ENCODE measurements at regions not wholly inside any gene's neighbourhood (a gene's known extent, or its start where the extent isn't known, plus 50 kb on each side); places are given as distances from the start of the nearest gene placed in this dataset.

DNA sequence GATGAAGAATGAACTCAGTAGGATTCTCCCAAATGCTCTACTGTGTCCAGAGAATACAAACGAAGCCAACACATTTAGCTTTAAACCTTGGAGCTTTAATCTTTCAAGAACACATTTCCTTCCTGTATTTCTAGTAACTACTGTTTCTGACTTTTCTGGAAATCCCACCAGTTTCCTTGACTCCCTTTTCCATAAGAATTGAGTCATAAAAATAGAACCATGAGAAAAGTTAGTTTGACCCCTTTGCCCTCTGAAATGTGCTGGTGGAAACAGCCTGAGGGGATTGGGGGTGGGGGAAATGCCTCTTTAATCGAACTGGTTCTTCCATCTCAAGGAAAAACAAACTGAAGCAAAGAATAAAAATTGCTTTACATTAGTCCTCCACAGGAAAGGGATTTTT lies 123.9 kb downstream of the TMEM17 start:
- Mint-ChIP-seq H3K4me3 (no peak overlapping the region), H3K9me3 (peaks cover 0 to 8% (median 4%) of the 10 kb centered on the region in 7 donors), H3K36me3 (no peaks in the 10 kb centered on the region), H3K4me1 (peaks cover 0 to 2% (median under 1%) of the 10 kb centered on the region in 4 donors), H3K27ac (no peak overlapping the region), H3K27me3 (peaks cover 22% of the 10 kb centered on the region)
- ATAC-seq (ENCODE audit: low read depth in 2 of 2) (no peak), DNase-seq (no peak)
- no peaks in the 10 kb centered on the region for H3K9me3 ChIP-seq (ENCODE audit: control insufficient read depth in 2 of 2, low read length in 2 of 2)
- no peaks in the 10 kb centered on the region for H3K27me3 ChIP-seq (ENCODE audit: control insufficient read depth, insufficient read depth, low read length)
- H3K4me3 ChIP-seq (ENCODE audit: low read depth, low read length): no peak overlapping the region
- no peaks in the 10 kb centered on the region for H3K4me1 ChIP-seq (ENCODE audit: control insufficient read depth, insufficient read depth, low read length, poor library complexity, severe bottlenecking)
- no peak overlapping the region for H3K27ac ChIP-seq (ENCODE audit: insufficient read depth, low read length, poor library complexity, severe bottlenecking)
- no peaks in the 10 kb centered on the region for H3K36me3 ChIP-seq (ENCODE audit: control insufficient read depth, insufficient read depth, low read length)

DNA sequence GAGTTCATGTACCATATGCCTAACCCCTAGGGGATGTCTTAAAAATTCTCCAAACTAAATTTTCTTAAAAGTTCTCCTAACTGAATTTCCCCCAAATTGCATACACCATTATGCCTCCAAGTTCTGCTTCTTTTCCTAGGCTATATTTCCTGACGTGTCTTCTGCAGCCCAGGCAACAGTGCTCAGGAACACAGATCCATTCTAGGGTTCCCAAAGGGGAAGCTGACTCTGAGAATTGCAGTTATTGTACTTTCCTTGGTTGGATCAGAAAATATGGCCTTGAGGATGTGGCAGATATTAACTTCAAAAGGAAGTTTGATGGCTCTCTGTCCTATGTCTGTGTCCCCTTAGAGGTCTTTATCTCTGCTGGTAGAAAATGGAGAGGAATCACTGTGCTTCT lies 124.3 kb downstream of the TMEM17 start:
- no peaks in the 10 kb centered on the region for H3K4me1 ChIP-seq (ENCODE audit: control insufficient read depth, insufficient read depth, low read length, poor library complexity, severe bottlenecking)
- DNase-seq (no peak), ATAC-seq (ENCODE audit: low read depth in 2 of 2) (no peak)
- Mint-ChIP-seq H3K36me3 (no peaks in the 10 kb centered on the region), H3K4me1 (peaks cover 0 to 2% (median under 1%) of the 10 kb centered on the region in 4 donors), H3K9me3 (peaks cover 0 to 7% (median 4%) of the 10 kb centered on the region in 7 donors), H3K27me3 (peaks cover 20% of the 10 kb centered on the region), H3K27ac (no peak overlapping the region), H3K4me3 (no peak overlapping the region)
- H3K9me3 ChIP-seq (ENCODE audit: control insufficient read depth in 2 of 2, low read length in 2 of 2): no peaks in the 10 kb centered on the region
- no peak overlapping the region for H3K27ac ChIP-seq (ENCODE audit: insufficient read depth, low read length, poor library complexity, severe bottlenecking)
- H3K27me3 ChIP-seq (ENCODE audit: control insufficient read depth, insufficient read depth, low read length): no peaks in the 10 kb centered on the region
- no peaks in the 10 kb centered on the region for H3K36me3 ChIP-seq (ENCODE audit: control insufficient read depth, insufficient read depth, low read length)
- H3K4me3 ChIP-seq (ENCODE audit: low read depth, low read length): no peak overlapping the region

DNA sequence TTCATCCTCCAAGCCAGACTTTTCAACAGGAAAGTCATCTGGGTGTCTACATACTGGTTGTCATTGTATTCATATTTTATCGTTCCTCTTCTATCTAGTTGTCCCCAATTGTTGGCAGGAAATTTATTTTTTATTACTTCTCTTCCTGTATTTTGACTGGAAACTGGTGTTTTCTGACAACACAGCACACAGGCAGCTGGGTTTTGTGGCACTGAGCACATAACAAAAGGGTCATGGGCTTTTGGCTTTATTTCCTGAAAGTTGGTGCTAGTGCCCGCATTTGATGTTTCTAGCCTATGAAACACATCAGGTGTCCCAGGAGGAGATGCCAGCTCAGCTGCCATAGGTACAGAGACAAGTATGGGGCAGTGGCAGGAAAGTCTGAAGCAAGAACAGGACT lies 126.4 kb downstream of the TMEM17 start:
- H3K4me1 Mint-ChIP-seq: peaks cover 0 to 2% (median under 1%) of the 10 kb centered on the region in 4 donors

DNA sequence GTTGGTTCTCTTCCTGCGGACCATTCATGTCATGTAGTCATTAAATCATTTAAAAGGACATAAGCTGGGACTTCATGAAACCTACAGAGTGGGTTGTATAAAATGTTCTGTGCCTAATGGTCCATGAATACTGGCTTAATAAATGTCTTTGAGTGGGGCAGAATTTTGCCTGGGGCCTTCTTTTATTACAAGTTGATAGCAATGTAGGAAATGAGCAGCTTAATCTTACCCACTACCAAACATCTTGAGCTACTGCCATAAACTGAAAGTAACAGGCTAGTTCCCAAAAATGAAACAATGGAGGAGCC lies 130.9 kb downstream of the TMEM17 start:
- Histone ChIP-seq H3K27ac (ENCODE audit: insufficient read depth, low read length, poor library complexity, severe bottlenecking) (no peak overlapping the region), H3K27me3 (ENCODE audit: control insufficient read depth, insufficient read depth, low read length) (no peaks in the 10 kb centered on the region), H3K36me3 (ENCODE audit: control insufficient read depth, insufficient read depth, low read length) (no peaks in the 10 kb centered on the region), H3K9me3 (ENCODE audit: control insufficient read depth in 2 of 2, low read length in 2 of 2) (peaks cover 0 to 8% of the 10 kb centered on the region in 2 experiments), H3K4me1 (ENCODE audit: control insufficient read depth, insufficient read depth, low read length, poor library complexity, severe bottlenecking) (no peaks in the 10 kb centered on the region), H3K4me3 (ENCODE audit: low read depth, low read length) (no peak overlapping the region)
- Mint-ChIP-seq H3K36me3 (no peaks in the 10 kb centered on the region), H3K27ac (no peak overlapping the region), H3K4me3 (no peak overlapping the region), H3K27me3 (peaks cover 5% of the 10 kb centered on the region), H3K9me3 (peaks cover 0 to 10% (median 5%) of the 10 kb centered on the region in 7 donors), H3K4me1 (peaks cover 0 to 2% (median 0%) of the 10 kb centered on the region in 4 donors)
- DNase-seq: no peak
- no peak for ATAC-seq (ENCODE audit: low read depth in 2 of 2)

More for the DNA sequence above, 126.4 kb downstream of the TMEM17 start:
- DNase-seq (no peak), ATAC-seq (ENCODE audit: low read depth in 2 of 2) (no peak)
- H3K27me3 ChIP-seq (ENCODE audit: control insufficient read depth, insufficient read depth, low read length): no peaks in the 10 kb centered on the region
- H3K36me3 ChIP-seq (ENCODE audit: control insufficient read depth, insufficient read depth, low read length): no peaks in the 10 kb centered on the region
- no peak overlapping the region for H3K4me3 ChIP-seq (ENCODE audit: low read depth, low read length)
- H3K9me3 ChIP-seq (ENCODE audit: control insufficient read depth in 2 of 2, low read length in 2 of 2): no peaks in the 10 kb centered on the region
- H3K27ac Mint-ChIP-seq: no peak overlapping the region
- H3K27ac ChIP-seq (ENCODE audit: insufficient read depth, low read length, poor library complexity, severe bottlenecking): no peak overlapping the region
- H3K27me3 Mint-ChIP-seq: peaks cover 7% of the 10 kb centered on the region
- peaks cover 0 to 4% (median 0%) of the 10 kb centered on the region in 7 donors for H3K9me3 Mint-ChIP-seq
- H3K4me1 ChIP-seq (ENCODE audit: control insufficient read depth, insufficient read depth, low read length, poor library complexity, severe bottlenecking): no peaks in the 10 kb centered on the region
- H3K4me3 Mint-ChIP-seq: no peak overlapping the region
- H3K36me3 Mint-ChIP-seq: no peaks in the 10 kb centered on the region

DNA sequence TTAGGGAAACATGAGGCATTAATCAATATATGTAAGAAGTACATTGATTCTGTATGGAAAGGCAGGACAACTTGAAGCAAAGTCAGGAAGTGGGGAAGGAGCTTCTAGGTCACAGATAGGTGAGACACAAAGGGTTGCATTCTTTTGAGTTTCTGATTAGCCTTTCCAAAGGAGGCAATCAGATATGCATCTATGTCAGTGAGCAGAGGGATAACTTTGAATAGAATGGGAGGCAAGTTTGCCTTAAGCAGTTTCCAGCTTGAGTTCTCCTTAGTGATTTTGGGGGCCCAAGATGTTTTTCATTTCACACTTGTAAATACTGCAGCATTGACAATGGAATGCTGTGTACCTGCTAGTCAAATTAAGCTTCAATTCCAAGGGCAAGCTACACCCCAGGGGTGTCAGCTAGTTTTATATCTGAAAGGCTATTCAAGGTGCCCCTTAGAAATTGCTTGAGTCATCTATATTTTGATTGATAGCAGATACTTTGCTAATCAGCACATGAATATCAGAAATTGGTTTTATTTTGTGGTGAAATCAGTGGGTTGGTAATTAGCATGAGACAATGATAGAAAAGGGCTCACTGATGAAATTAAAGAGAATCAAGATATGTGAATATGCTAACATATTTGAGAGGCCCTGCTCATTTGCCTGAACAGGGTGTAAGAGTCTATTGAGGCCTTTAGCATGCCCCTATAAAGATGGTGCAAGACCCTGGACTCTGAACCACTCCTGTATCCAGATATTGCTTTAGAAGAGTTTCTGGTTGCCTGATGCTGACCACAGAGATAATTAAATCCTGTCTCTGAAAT lies 131.5 kb downstream of the TMEM17 start:
- H3K27ac Mint-ChIP-seq: no peak overlapping the region
- Histone ChIP-seq H3K4me1 (ENCODE audit: control insufficient read depth, insufficient read depth, low read length, poor library complexity, severe bottlenecking) (no peaks in the 10 kb centered on the region), H3K4me3 (ENCODE audit: low read depth, low read length) (no peak overlapping the region), H3K9me3 (ENCODE audit: control insufficient read depth in 2 of 2, low read length in 2 of 2) (peaks cover 0 to 8% of the 10 kb centered on the region in 2 experiments), H3K27me3 (ENCODE audit: control insufficient read depth, insufficient read depth, low read length) (no peaks in the 10 kb centered on the region), H3K36me3 (ENCODE audit: control insufficient read depth, insufficient read depth, low read length) (no peaks in the 10 kb centered on the region), H3K27ac (ENCODE audit: insufficient read depth, low read length, poor library complexity, severe bottlenecking) (no peak overlapping the region)
- H3K4me3 Mint-ChIP-seq: no peak overlapping the region
- peaks cover 0 to 2% (median 0%) of the 10 kb centered on the region in 4 donors for H3K4me1 Mint-ChIP-seq
- ATAC-seq (ENCODE audit: low read depth in 2 of 2) (no peak), DNase-seq (no peak)
- peaks cover 5% of the 10 kb centered on the region for H3K27me3 Mint-ChIP-seq
- H3K36me3 Mint-ChIP-seq: no peaks in the 10 kb centered on the region
- peaks cover 0 to 10% (median 5%) of the 10 kb centered on the region in 7 donors for H3K9me3 Mint-ChIP-seq

DNA sequence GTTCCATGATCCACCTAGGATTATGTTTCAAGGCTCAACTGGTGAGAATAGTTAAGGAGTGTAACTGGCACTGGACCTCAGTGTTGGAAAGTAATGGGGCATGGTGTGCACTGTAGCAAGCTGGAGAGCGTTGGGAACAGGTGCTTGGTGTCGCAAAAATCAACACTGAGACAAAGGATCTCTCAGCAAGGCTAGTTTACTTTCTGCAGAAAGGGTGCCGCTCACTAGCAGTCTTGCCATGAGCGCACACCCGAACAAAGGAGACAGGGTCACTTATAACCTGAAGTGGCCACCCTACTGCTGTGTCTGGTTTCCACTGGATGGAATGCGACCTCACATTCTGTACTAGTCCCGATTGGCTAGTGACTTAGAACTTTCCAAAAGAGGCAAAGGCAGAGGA lies 133.2 kb downstream of the TMEM17 start:
- Mint-ChIP-seq H3K36me3 (no peaks in the 10 kb centered on the region), H3K9me3 (peaks cover 0 to 10% (median 5%) of the 10 kb centered on the region in 7 donors), H3K4me1 (no peaks in the 10 kb centered on the region), H3K4me3 (no peak overlapping the region), H3K27me3 (no peaks in the 10 kb centered on the region), H3K27ac (no peak overlapping the region)
- DNase-seq (no peak), ATAC-seq (ENCODE audit: low read depth in 2 of 2) (no peak)
- H3K27me3 ChIP-seq (ENCODE audit: control insufficient read depth, insufficient read depth, low read length): no peaks in the 10 kb centered on the region
- H3K4me1 ChIP-seq (ENCODE audit: control insufficient read depth, insufficient read depth, low read length, poor library complexity, severe bottlenecking): no peaks in the 10 kb centered on the region
- H3K9me3 ChIP-seq (ENCODE audit: control insufficient read depth in 2 of 2, low read length in 2 of 2): peaks cover 0 to 8% of the 10 kb centered on the region in 2 experiments
- no peaks in the 10 kb centered on the region for H3K36me3 ChIP-seq (ENCODE audit: control insufficient read depth, insufficient read depth, low read length)
- H3K4me3 ChIP-seq (ENCODE audit: low read depth, low read length): no peak overlapping the region
- H3K27ac ChIP-seq (ENCODE audit: insufficient read depth, low read length, poor library complexity, severe bottlenecking): no peak overlapping the region

DNA sequence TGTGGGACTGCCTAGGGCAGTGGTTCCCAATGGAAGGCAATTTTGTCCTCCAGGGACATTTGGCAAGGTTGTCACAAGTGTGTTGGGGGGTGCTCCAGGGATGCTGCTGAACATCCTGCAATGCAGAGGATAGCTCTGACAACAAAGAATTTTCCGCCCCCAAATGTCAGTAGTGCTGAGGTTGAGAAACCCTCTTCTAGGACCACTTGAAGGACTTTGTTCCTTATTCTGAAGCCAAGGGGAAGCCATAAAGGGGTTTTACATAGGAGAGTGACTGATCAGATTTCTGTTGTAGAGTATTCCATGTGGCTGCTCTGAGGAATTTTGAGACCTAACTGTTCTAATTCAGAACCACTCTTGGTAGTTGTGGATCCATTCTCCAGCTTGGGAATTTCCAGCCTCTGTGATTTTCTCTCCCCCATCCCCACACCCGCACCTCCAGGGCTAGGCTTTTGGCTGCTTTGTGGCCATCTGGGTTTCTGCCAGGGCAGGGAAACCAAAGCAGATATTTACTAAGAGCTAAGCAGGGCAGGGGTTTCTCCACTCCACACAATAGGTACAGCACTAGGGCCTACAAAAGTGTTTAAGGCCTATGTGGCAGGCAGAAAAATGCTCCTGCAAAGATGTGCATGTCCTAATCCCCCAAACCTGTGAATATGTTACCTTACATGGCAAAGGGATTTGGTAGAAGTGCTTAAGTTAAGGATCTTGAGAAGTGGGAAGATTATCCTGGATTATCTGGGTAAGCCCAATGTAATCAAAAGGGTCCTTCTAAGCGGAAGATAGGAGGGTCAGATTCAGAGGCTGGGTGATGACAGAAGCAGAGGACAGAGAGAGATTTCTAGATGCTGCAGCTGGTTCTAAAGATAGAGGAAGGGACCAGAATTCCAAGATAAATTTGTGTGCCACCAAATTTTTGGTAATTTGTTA lies 135.4 kb downstream of the TMEM17 start:
- Histone ChIP-seq H3K4me3 (ENCODE audit: low read depth, low read length) (no peak overlapping the region), H3K4me1 (ENCODE audit: control insufficient read depth, insufficient read depth, low read length, poor library complexity, severe bottlenecking) (no peaks in the 10 kb centered on the region), H3K9me3 (ENCODE audit: control insufficient read depth in 2 of 2, low read length in 2 of 2) (peaks cover 0 to 8% of the 10 kb centered on the region in 2 experiments), H3K27ac (ENCODE audit: insufficient read depth, low read length, poor library complexity, severe bottlenecking) (no peak overlapping the region), H3K36me3 (ENCODE audit: control insufficient read depth, insufficient read depth, low read length) (no peaks in the 10 kb centered on the region), H3K27me3 (ENCODE audit: control insufficient read depth, insufficient read depth, low read length) (no peaks in the 10 kb centered on the region)
- no peaks in the 10 kb centered on the region for H3K36me3 Mint-ChIP-seq
- H3K4me1 Mint-ChIP-seq: no peaks in the 10 kb centered on the region
- peaks cover 0 to 10% (median 2%) of the 10 kb centered on the region in 7 donors for H3K9me3 Mint-ChIP-seq
- H3K27ac Mint-ChIP-seq: no peak overlapping the region
- DNase-seq (no peak), ATAC-seq (ENCODE audit: low read depth in 2 of 2) (no peak)
- no peaks in the 10 kb centered on the region for H3K27me3 Mint-ChIP-seq
- H3K4me3 Mint-ChIP-seq: no peak overlapping the region

Data from CD4-positive, CD25-positive, alpha-beta regulatory T cell (primary cell).